Lower leg skin (tissue), 3 donors: ENCODE measurements at regions not wholly inside any gene's neighbourhood (a gene's known extent, or its start where the extent isn't known, plus 50 kb on each side); places are given as distances from the start of the nearest gene placed in this dataset.

Source experiments
- CTCF ChIP-seq, 3 donors: fragments of 450-650 bp; IDR thresholded peaks; one replicate each; pipeline ENCODE4 v1.5.1; 2016; ENCODE audit warnings: antibody characterized with exemption in 3 of 3, mild to moderate bottlenecking in 3 of 3, moderate library complexity in 2 of 3
- POLR2A ChIP-seq, 2 donors: fragments of 450-650 bp; IDR thresholded peaks; one replicate each; pipeline ENCODE4 v1.6.1; 2016 to 2017; ENCODE audit warnings: antibody characterized with exemption in 2 of 2, mild to moderate bottlenecking in 1 of 2, moderate library complexity in 1 of 2

- TF ChIP-seq POLR2A (IDR thresholded peaks at IDR 0.05) (no peak), CTCF (IDR thresholded peaks at IDR 0.05) (no peak)
Observed at GRCh38 chr2:14977021-14977420, 344.5 kb downstream of the LRATD1 start.
